ENCODE measurements at regions not wholly inside any gene's neighbourhood (a gene's known extent, or its start where the extent isn't known, plus 50 kb on each side); places are given as distances from the start of the nearest gene placed in this dataset.

DNA sequence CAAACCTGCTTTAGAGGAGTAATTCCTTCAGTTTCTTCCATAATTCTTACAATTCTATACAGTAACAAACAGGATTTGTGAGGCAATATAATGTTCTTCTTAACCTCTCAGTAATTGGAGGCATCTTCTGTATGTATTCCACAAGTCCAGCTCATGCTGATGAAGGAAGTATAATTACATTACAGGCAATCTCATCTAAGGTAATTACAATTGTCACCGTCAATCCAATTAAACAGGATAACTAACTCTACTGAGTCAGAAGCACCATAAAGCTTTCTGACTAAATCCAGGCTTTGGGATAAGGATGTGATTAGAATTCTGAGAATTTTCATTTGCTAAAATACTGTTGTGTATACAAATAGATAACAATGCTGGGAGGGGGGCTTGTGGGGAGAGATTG, 115.2 kb upstream of the SEMA6D start:
- H4K8ac ChIP-seq (ENCODE audit: low read depth in 2 of 2, low read length in 2 of 2): no peak overlapping the region
- dilution Hi-C loops (cut with HindIII; ENCODE audit: low sequenced_read_pairs, unreplicated experiment): no loop called here
- no peak overlapping the region for H4K5ac ChIP-seq (ENCODE audit: low read depth, low read length)
- H3K36me3 ChIP-seq (ENCODE audit: control insufficient read depth, insufficient read depth, low read length): no peaks in the 10 kb centered on the region
- H3K14ac ChIP-seq (replicated peaks; ENCODE audit: low read depth, low read length): no peak overlapping the region
- H3K27ac ChIP-seq (ENCODE audit: insufficient read depth, low read length): no peak overlapping the region
- in situ Hi-C loops (cut with MboI; ENCODE audit: low sequenced_read_pairs): no loop called here
- ChIA-PET CTCF (no interaction called here), POLR2A (ENCODE audit: unreplicated experiment) (no interaction called here)
- ATAC-seq (ENCODE audit: low read depth): no peak
- no peak overlapping the region for H2BK5ac ChIP-seq (ENCODE audit: low read depth, low read length, poor library complexity, severe bottlenecking)
- no peak overlapping the region for H2BK15ac ChIP-seq (ENCODE audit: low read depth, low read length)
- H3K27me3 ChIP-seq (ENCODE audit: control insufficient read depth, insufficient read depth, low read length): no peaks in the 10 kb centered on the region; the same call in 1 of the 2 replicates
- H3K4ac ChIP-seq (ENCODE audit: low read depth, low read length): no peak overlapping the region
- no peak overlapping the region for H2AFZ ChIP-seq (replicated peaks; ENCODE audit: low read length, poor library complexity)
- H3K9me3 ChIP-seq (ENCODE audit: control insufficient read depth, insufficient read depth, low read length): no peaks in the 10 kb centered on the region
- no TSS peak for BruUV-seq (replicated peaks)
- WGBS, 2 experiments (ENCODE audit: extremely low coverage in 2 of 2, insufficient read length in 1 of 2): no CpG with 5 or more reads among the region's 1 CpG
- no peak overlapping the region for H2BK20ac ChIP-seq (ENCODE audit: low read depth, low read length)
- H3K4me2 ChIP-seq (ENCODE audit: low read depth, low read length): no peak overlapping the region
- DNase-seq: no peak
- no peak overlapping the region for H2AK5ac ChIP-seq (ENCODE audit: low read depth, low read length)
- H3K18ac ChIP-seq (ENCODE audit: low read depth, low read length): no peak overlapping the region
- TF ChIP-seq CEBPB (IDR thresholded peaks at IDR 0.05; ENCODE audit: low read depth, low read length) (no peak), SMC3 (IDR thresholded peaks at IDR 0.05; ENCODE audit: low read depth, low read length) (no peak), POLR2A (IDR thresholded peaks at IDR 0.05; ENCODE audit: low read depth, low read length) (no peak), FOS (IDR thresholded peaks at IDR 0.05; ENCODE audit: low read depth, low read length) (no peak), MAZ (IDR thresholded peaks at IDR 0.05; ENCODE audit: borderline replicate concordance, low read depth, low read length) (no peak), NFE2L2 (IDR thresholded peaks at IDR 0.05; ENCODE audit: low read depth, low read length) (no peak)
- H3K23ac ChIP-seq (ENCODE audit: low read depth, low read length): no peak overlapping the region
- H3K4me1 ChIP-seq (ENCODE audit: control insufficient read depth, insufficient read depth, low read length): no peaks in the 10 kb centered on the region
- H4K20me1 ChIP-seq (ENCODE audit: insufficient read depth, low read length): no peaks in the 10 kb centered on the region
- no peak overlapping the region for H2BK120ac ChIP-seq (ENCODE audit: low read depth, low read length)
- H3K79me1 ChIP-seq (ENCODE audit: low read depth in 1 of 2, low read length in 2 of 2): no peaks in the 10 kb centered on the region
- intact Hi-C loops (cut with micrococcal nuclease): no loop called here
- H3K9me1 ChIP-seq (ENCODE audit: insufficient read depth, low read length): no peaks in the 10 kb centered on the region; the same call in 1 of the 2 replicates
- H2AK9ac ChIP-seq (replicated peaks; ENCODE audit: low read depth, low read length, poor library complexity): no peak overlapping the region
- no peak overlapping the region for H4K91ac ChIP-seq (ENCODE audit: insufficient read depth, low read depth, low read length)
- no peak overlapping the region for H3K9ac ChIP-seq (ENCODE audit: low read depth, low read length)
- H3K56ac ChIP-seq (ENCODE audit: extremely low read depth, insufficient read depth, low read length): no peak overlapping the region
- H3K4me3 ChIP-seq (ENCODE audit: insufficient read depth, low read depth, low read length): no peak overlapping the region

All from IMR-90 (cell line).